Hepatocyte (in vitro differentiated cells): ENCODE measurements at regions not wholly inside any gene's neighbourhood (a gene's known extent, or its start where the extent isn't known, plus 50 kb on each side); places are given as distances from the start of the nearest gene placed in this dataset.
"Not testable (repeated sequence)": the region's sequence is repeated elsewhere in the genome, so short reads cannot be mapped to it uniquely, and the experiment has no call there.

Experiments used
- DNase-seq: peaks from one replicate; pipeline ENCODE4 v3.0.0-alpha.2; 2016; ENCODE audit warnings: low spot score
- H2AFZ ChIP-seq: fragments of 200-600 bp; sonication (generic); 2 replicates; pipeline ENCODE4 v1.6.0; 2016; ENCODE audit warnings: antibody characterized with exemption, mild to moderate bottlenecking
- H3K27ac ChIP-seq: fragments of 200-600 bp; sonication (generic); 2 replicates; pipeline ENCODE4 v1.5.1; 2016; ENCODE audit warnings: mild to moderate bottlenecking
- H3K27me3 ChIP-seq: fragments of 200-600 bp; sonication (generic); 2 replicates; pipeline ENCODE4 v1.6.1; 2016
- H3K36me3 ChIP-seq: fragments of 200-600 bp; sonication (generic); replicated peaks from 2 replicates; pipeline ENCODE4 v1.5.1; 2016; ENCODE audit warnings: low read depth; ENCODE audit not compliant: insufficient read depth
- H3K4me1 ChIP-seq: fragments of 200-600 bp; sonication (generic); 2 replicates; pipeline ENCODE4 v1.5.1; 2016; ENCODE audit warnings: mild to moderate bottlenecking, moderate library complexity; ENCODE audit not compliant: insufficient read depth
- H3K4me2 ChIP-seq: fragments of 200-600 bp; sonication (generic); 2 replicates; pipeline ENCODE4 v1.6.0; 2016
- H3K4me3 ChIP-seq: fragments of 200-600 bp; sonication (generic); 2 replicates; pipeline ENCODE4 v1.5.1; 2016; ENCODE audit warnings: mild to moderate bottlenecking
- H3K79me2 ChIP-seq: fragments of 200-600 bp; sonication (generic); 2 replicates; pipeline ENCODE4 v1.6.0; 2017; ENCODE audit warnings: mild to moderate bottlenecking
- H3K9me2 ChIP-seq: fragments of 200-600 bp; sonication (generic); replicated peaks from 2 replicates; pipeline ENCODE4 v1.6.0; 2017; ENCODE audit warnings: mild to moderate bottlenecking; ENCODE audit not compliant: insufficient read depth
- H3K9me3 ChIP-seq: fragments of 200-600 bp; sonication (generic); 2 replicates; pipeline ENCODE4 v1.5.1; 2016; ENCODE audit warnings: low read depth, mild to moderate bottlenecking
- H4K20me1 ChIP-seq: fragments of 200-600 bp; sonication (generic); 2 replicates; pipeline ENCODE4 v1.6.0; 2016; ENCODE audit warnings: mild to moderate bottlenecking; ENCODE audit not compliant: insufficient read depth, poor library complexity, severe bottlenecking
- CTCF ChIP-seq: fragments of 200-600 bp; sonication (generic); IDR thresholded peaks from 2 replicates; pipeline ENCODE4 v1.5.1; 2016; ENCODE audit warnings: antibody characterized with exemption, mild to moderate bottlenecking; ENCODE audit not compliant: poor library complexity
- EZH2 ChIP-seq: fragments of 200-600 bp; sonication (generic); IDR thresholded peaks from 2 replicates; pipeline ENCODE4 v1.6.1; 2016; ENCODE audit warnings: antibody characterized with exemption, mild to moderate bottlenecking, borderline replicate concordance
- EZH2phosphoT487 ChIP-seq: fragments of 200-600 bp; sonication (generic); IDR thresholded peaks from one replicate; pipeline ENCODE4 v1.6.1; 2018; ENCODE audit warnings: antibody characterized with exemption, mild to moderate bottlenecking, low read depth, moderate library complexity; ENCODE audit not compliant: unreplicated experiment, severe bottlenecking
- WGBS: methylation state at CpG from one replicate; pipeline ENCODE4 v1.1.6; 2016; ENCODE audit warnings: low lambda C conversion rate; ENCODE audit errors: missing lambda C conversion rate; 5-methylcytosine and 5-hydroxymethylcytosine counted together

DNA sequence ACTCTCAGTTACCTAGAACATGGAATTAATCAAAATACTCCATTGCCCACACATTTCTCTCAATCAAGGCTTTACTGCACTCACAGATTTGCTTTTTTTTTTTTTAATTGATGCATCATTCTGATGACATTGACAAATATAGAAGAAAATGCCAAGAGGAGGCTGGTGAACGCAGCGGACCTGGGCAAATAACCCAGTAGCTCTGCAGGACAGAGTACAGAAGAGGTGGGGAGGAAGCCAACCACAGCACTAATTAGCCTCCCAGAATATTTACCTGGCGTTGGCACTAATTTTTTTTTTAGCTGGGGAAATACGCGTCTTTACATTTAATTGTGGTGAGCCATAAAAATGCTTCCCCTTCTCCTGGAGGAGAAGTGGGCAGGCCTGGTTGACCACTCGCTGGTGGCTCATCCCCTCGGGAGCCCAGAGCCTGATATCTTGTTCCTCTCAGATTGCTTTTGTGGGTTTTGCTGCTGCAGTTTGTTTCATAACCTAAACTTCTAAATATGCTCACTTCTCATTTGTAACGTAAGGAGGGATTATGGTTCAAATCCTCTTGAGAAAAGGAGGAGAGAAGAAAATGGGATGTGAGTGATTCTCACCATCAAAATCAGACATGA is 165.8 kb upstream of the EPB41L3 start:
- WGBS = 93% methylated on average over 8 of the region's 8 CpGs
- H2AFZ ChIP-seq = no peak overlapping the region
- no peak for TF ChIP-seq EZH2
- TF ChIP-seq EZH2phosphoT487 = no peak
- TF ChIP-seq CTCF = no peak
- no peaks in the 10 kb centered on the region for H4K20me1 ChIP-seq
- H3K27ac ChIP-seq = no peak overlapping the region
- H3K4me1 ChIP-seq = no peaks in the 10 kb centered on the region
- H3K9me3 ChIP-seq = no peaks in the 10 kb centered on the region
- no peak overlapping the region for H3K4me2 ChIP-seq
- H3K27me3 ChIP-seq = no peaks in the 10 kb centered on the region
- H3K9me2 ChIP-seq = no peaks in the 10 kb centered on the region
- DNase-seq = no peak
- H3K36me3 ChIP-seq = no peaks in the 10 kb centered on the region
- no peak overlapping the region for H3K4me3 ChIP-seq
- H3K79me2 ChIP-seq = no peaks in the 10 kb centered on the region

- Histone ChIP-seq H3K9me2 (no peaks in the 10 kb centered on the region), H3K9me3 (no peaks in the 10 kb centered on the region), H3K4me1 (no peaks in the 10 kb centered on the region), H3K4me3 (no peak overlapping the region), H3K27me3 (no peaks in the 10 kb centered on the region), H3K79me2 (no peaks in the 10 kb centered on the region), H4K20me1 (no peaks in the 10 kb centered on the region), H2AFZ (no peak overlapping the region), H3K36me3 (no peaks in the 10 kb centered on the region), H3K4me2 (no peak overlapping the region), H3K27ac (no peak overlapping the region)
- no peak for DNase-seq
- WGBS = 49% methylated on average over 3 of the region's 3 CpGs
- no peak for TF ChIP-seq CTCF
- no peak for TF ChIP-seq EZH2phosphoT487
- no peak for TF ChIP-seq EZH2
Measured at GRCh38 chr18:5707586-5707985, 163.8 kb upstream of the EPB41L3 start.

DNA sequence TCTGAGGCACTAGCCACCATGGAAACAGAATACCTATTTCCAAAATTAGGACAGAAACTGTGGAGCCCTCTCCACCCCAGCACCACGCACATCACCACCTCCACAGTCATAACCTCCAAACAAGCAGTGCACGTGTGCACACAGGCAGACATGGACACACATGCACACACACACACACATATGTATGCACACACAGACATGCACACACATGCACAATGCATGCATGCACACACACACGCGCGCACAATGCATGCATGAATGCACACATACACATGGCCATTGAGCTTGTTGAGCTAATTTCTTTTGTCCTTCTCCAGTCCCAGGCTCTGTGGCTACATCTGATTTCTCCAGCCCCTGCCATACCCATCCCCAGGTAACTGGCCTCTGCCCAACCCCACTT is 161.6 kb upstream of the EPB41L3 start:
- no peak for DNase-seq
- Histone ChIP-seq H3K9me3 (no peaks in the 10 kb centered on the region), H3K27ac (no peak overlapping the region), H3K4me1 (no peaks in the 10 kb centered on the region), H3K36me3 (no peaks in the 10 kb centered on the region), H3K27me3 (no peaks in the 10 kb centered on the region), H3K4me3 (no peak overlapping the region), H4K20me1 (no peaks in the 10 kb centered on the region), H3K9me2 (no peaks in the 10 kb centered on the region), H3K79me2 (no peaks in the 10 kb centered on the region), H3K4me2 (no peak overlapping the region), H2AFZ (no peak overlapping the region)
- WGBS = 99% methylated on average over 5 of the region's 5 CpGs
- TF ChIP-seq EZH2phosphoT487 = no peak
- no peak for TF ChIP-seq CTCF
- no peak for TF ChIP-seq EZH2

- no peaks in the 10 kb centered on the region for H4K20me1 ChIP-seq
- H3K4me1 ChIP-seq = no peaks in the 10 kb centered on the region
- no peak overlapping the region for H3K4me3 ChIP-seq
- no peak overlapping the region for H3K27ac ChIP-seq
- H3K79me2 ChIP-seq = no peaks in the 10 kb centered on the region
- H3K27me3 ChIP-seq = no peaks in the 10 kb centered on the region
- no peaks in the 10 kb centered on the region for H3K9me3 ChIP-seq
- H3K9me2 ChIP-seq = no peaks in the 10 kb centered on the region
- no peak overlapping the region for H2AFZ ChIP-seq
- WGBS = 56% methylated on average over 4 of the region's 4 CpGs
- no peak overlapping the region for H3K4me2 ChIP-seq
- TF ChIP-seq CTCF (no peak), EZH2phosphoT487 (no peak), EZH2 (no peak)
- H3K36me3 ChIP-seq = no peaks in the 10 kb centered on the region
- DNase-seq = no peak
Measured at GRCh38 chr18:5704847-5705246, 161.1 kb upstream of the EPB41L3 start.

- not testable (repeated sequence) for H3K36me3 ChIP-seq, H3K27me3 ChIP-seq, H3K9me3 ChIP-seq, H2AFZ ChIP-seq, H3K27ac ChIP-seq, H4K20me1 ChIP-seq, H3K9me2 ChIP-seq, H3K4me2 ChIP-seq, H3K4me1 ChIP-seq, H3K79me2 ChIP-seq, H3K4me3 ChIP-seq, DNase-seq
- 96% methylated on average over 7 of the region's 7 CpGs for WGBS
Measured at GRCh38 chr18:5702016-5702415, 158.2 kb upstream of the EPB41L3 start.
